GM12891 (cell line): ENCODE measurements at regions not wholly inside any gene's neighbourhood (a gene's known extent, or its start where the extent isn't known, plus 50 kb on each side); places are given as distances from the start of the nearest gene placed in this dataset.

Experiments used
- PAX5 ChIP-seq: IDR thresholded peaks from 2 replicates; pipeline ENCODE4 v1.6.1; 2011; ENCODE audit warnings: low read length, moderate library complexity, mild to moderate bottlenecking; ENCODE audit not compliant: insufficient read depth, severe bottlenecking
- POLR2A ChIP-seq: IDR thresholded peaks from 2 replicates; pipeline ENCODE4 v1.6.1; 2011; ENCODE audit warnings: low read depth, low read length, control low read depth
- POLR2AphosphoS5 ChIP-seq: IDR thresholded peaks from 2 replicates; pipeline ENCODE4 v1.6.1; 2011; ENCODE audit warnings: low read depth, low read length, control low read depth
- SPI1 ChIP-seq: IDR thresholded peaks from 2 replicates; pipeline ENCODE4 v1.6.1; 2011; ENCODE audit warnings: low read depth, low read length, control low read depth
- TAF1 ChIP-seq: IDR thresholded peaks from 2 replicates; pipeline ENCODE4 v1.6.1; 2011; ENCODE audit warnings: low read depth, low read length, control low read depth

- TF ChIP-seq SPI1 (no peak), POLR2AphosphoS5 (no peak), PAX5 (no peak), POLR2A (no peak), TAF1 (no peak)
Observed at GRCh38 chr6:56693246-56693607, 50.5 kb upstream of the DST start.
